ENCODE measurements at regions not wholly inside any gene's neighbourhood (a gene's known extent, or its start where the extent isn't known, plus 50 kb on each side); places are given as distances from the start of the nearest gene placed in this dataset.

DNA sequence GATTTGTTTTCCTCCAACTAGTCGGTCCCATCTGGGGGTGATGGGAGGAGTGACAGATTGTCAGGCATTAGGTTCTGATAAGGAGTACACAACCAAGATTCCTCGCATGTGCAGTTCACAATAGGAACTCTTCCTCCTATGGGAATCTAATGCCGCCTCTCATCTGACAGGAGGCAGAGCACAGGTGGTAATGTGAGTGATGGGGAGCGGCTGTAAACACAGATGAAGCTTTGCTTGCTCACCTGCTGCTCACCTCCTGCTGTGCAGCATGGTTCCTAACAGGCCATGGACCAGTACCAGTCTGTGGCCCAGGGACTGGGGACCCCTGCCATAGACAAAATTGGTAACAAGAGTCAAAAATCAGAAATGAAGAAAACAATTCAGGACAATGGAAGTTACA lies 173.3 kb upstream of the HMHB1 start:
- TF ChIP-seq EZH2 (IDR thresholded peaks at IDR 0.05), result no peak
- no peak for TF ChIP-seq POLR2AphosphoS5 (IDR thresholded peaks at IDR 0.05; ENCODE audit: borderline replicate concordance, low read depth, low read length)

All from SK-N-MC (cell line).